NCI-H510A treated with DMSO at 0.1 percent for 48 hours (cell line): ENCODE measurements at regions not wholly inside any gene's neighbourhood (a gene's known extent, or its start where the extent isn't known, plus 50 kb on each side); places are given as distances from the start of the nearest gene placed in this dataset.

Experiments
- DNase-seq: peaks from one replicate; lab custom pipeline; 2025; lab: John Stamatoyannopoulos, UW

DNA sequence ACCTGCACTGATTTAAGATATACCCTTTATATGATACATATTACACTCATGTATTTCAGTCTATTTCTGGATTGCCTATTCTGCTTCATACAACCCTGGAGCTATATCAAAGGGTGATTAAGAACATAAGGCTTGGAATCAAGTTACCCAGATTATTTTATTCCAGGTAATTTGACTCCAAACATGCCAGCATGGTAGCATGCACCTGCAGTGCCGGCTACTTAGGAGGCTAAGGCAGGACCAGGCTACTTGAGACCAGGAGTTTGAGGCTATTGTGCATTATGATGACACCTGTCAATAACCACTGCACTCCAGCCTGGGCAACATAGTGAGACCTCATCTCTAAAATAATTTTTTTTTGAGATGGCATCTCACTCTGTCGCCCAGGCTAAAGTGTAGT, 50.4 kb upstream of the NEO1 start:
- peak; percentile 7 for DNase-seq

DNA sequence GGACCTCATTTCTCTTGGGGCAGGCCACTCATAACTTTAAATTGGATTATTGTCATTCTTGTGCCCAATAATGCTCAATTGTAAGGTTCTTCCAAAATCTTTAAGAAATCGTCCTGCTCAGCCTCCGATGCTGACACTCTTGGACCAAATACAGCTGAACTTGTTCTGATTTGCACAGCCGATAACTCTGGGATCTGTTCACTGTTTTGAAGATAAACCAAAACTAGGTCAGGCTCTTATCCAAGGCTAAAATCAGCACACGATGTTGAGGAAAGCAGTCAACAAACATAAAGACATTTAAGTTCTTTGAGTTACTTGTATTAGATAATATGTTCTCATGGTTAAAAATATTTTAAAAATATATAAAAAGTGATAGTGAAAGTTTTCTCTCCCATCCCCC, 52.0 kb upstream of the NEO1 start:
- DNase-seq = no peak

DNA sequence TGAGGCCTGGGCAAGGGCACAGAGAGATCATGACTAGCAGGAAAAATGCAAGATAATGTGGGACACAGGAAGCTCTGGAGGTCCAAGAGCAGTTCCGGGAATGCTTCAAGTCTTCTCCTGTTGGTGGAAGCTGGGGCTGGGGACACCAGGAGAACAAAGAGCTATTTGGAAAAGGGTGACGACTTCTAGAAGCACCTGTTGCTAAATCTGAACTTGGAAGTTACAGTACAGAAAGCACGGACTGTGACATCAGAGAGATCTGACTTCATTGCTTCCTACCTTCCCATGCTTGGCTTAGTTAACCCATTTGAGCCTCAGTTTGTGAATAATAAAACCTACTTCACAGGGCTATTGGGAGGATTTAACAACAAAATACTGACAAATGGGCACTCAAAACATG, 52.7 kb upstream of the NEO1 start:
- no peak for DNase-seq

DNA sequence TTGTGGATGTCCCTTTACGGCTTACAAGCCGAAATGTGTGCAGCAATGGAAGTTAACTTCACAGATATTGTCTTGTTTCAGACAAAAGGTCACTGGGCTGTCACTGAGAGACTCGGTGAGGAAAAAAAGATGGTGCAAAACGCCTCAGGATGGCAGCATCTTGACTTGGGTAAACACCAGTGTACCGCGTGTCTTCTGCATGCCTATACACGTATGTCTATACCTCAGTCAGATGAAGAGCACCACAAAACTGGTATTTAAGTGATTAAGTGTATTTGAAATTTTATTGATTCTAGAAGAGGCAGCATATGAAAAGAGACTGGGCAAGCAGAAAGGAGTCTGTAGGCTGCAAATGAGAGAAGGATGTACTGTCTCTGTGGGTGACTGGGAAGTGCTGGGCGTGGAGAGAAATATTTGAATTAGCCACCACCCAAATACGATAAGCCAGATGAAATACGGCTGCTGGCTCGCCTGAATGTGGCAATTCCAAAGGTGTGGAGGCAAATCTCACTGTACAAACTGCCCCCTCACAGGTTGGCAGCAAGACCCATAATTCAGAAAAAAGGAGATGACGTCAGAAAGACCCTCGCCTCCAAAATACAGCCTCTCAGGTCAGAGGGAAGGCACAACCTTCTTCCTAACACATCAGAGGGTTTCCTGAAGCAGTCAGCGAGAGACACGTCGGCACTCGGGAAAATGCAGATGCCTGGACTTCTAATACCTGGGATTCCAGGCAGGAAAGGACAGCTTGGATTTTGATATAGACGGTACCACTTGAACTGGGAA, 53.4 kb upstream of the NEO1 start:
- DNase-seq = no peak

DNA sequence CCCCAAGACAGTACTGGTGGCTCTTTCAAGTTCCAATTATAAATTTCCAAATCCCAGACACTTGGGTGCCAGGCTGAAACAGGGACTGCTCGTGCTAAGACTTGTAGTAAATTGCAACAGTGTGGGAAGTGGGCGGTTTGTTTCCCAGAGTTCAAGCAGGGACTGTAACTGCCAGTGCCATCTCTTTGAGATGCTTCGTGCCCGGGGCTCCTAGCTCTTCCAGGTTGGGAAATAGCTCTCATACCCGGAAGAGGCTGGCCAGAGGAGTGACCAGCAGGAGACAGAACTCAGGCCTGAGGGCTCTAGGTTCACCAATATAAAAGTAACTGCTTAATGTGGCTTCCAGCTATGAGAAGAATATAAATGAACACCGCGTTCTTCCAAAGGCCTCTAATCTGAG, 54.0 kb upstream of the NEO1 start:
- no peak for DNase-seq

DNA sequence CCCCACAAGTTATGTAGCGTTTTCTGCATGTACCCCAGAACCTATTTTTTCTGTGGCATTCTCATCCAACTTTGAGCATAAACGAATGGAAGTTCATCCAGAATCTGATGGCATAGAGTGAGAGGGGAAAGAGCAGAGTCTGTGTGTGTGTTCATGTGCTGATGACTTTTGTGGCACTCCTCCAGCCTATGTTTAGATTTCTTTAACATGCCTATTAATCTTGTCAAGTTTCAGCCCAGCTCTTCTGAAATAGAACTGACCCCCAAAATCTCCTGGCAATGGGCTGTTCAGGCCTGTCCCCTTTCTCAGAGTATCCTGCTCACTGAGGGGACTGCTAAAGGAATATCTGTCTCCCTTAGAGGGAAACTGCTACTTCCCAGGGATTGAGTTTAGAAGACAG, 56.4 kb upstream of the NEO1 start:
- DNase-seq = no peak

DNA sequence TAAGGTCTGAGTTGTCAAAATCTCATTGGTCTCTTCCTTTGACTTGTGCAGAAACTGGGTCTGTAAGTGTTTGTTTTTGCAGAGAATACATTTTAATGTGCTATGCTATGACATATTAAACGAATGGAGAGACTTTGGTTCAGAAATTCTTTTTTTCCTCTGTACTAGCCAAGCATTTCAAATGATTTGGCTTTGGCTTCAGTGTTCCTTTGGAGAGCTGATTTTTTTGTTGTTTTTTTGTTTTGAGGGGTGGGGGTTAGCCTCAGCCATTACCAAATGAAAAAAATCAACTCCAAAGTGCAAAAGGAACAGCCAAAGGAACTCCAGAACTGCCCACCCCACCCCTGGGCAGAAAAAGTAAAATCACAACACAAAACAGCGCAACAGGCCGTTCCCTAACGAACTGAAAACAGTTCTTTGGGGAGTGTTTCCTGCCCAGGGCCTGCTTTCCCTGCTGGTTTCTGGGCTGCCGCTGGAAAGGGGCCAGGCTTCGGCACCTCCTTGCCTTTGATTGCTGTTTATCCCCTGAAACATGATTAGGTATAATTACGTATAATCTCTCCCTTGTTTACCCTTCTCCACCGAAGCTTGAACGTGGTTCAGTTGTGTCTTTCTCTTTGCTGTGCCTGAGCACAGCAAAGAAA, 57.6 kb upstream of the NEO1 start:
- DNase-seq = peak; percentile 0

DNA sequence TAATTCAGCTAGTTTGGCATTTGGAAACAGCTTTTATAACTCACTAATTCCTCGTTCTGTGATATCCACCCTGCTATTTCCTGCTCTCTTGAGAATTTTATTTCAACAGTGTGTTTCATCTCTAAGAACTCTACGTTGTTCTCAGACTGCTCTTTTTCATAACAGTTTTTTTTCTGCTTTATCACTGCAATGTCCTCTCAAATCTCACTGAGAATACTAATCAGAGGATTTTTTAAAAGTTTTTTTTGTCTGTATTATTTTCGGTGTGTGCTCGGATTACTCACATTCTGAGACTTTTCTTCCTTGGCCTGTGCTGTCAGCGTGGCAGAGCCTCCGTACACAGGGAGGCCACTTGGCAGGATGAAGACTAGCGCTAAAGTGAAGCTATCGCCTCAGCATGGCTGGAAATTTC, 59.4 kb upstream of the NEO1 start:
- DNase-seq = no peak

DNA sequence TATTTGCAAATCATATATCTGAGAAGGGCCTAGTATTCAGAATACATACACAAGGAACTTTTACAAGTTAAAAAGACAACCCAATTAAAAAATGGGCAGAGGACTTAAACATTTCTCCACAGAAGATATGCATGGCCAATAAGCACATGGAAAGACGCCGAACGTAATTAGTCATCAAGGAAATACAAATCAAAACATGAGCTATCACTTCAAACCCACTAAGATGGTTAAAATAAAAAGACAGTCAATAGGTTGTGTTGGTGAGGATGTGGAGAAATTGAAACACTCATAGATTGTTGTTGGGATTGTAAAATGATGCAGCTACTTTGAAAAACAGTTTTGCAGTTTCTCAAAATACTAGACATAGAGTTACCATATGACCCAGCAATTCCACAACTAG, 61.2 kb upstream of the NEO1 start:
- no peak for DNase-seq

DNA sequence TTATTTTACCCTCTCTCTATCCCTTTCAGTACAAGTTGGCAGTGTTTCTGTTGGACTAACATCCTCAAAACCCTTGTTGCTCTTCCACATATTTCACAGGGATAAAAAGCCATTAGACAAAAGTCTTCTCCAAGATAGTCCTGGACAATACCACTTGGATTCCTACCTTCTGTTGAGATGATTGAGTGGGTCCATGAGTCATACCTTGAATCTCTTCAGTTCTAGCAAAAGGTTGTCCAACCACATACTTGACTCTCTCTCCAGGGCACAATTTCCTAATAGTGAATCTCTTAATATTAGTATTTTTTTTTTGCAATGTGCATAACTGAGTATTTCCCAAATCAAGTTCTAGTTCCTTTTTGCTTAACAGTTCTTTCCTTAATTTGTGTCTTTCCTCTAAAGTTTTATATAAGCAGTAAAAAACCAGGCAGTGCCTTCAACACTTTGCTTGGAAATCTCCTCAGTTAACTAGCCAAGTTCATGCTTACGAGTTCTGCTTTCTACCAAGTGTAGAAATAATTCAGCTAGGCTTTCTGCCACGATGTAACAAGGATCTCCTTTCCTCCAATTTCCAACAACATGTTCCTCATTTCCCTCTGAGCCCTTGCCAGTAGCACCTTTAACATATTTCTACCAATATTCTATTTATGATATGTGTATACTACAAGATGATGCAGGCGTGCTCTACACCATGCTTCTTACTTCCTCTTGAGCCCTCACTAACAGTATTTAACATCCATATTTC, 68.3 kb upstream of the NEO1 start:
- no peak for DNase-seq

DNA sequence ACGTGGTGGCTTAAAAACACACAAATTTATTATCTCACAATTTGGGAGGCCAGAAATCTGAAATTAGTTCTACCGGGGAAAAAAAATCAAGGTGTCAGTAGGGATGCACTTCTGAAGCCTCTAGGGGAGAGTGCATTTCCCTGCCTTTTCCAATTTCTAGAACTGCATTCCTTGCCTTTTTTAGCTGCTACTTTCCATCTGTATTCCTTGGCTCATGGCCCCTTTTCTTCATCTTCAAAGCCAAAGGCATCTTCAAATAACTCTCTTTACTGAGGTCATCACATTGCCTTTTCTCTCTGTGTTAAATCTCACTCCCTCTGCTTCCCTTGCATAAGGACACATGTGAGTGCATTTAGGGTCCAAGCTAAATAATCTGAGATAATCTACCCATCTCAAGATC, 69.5 kb upstream of the NEO1 start:
- no peak for DNase-seq

DNA sequence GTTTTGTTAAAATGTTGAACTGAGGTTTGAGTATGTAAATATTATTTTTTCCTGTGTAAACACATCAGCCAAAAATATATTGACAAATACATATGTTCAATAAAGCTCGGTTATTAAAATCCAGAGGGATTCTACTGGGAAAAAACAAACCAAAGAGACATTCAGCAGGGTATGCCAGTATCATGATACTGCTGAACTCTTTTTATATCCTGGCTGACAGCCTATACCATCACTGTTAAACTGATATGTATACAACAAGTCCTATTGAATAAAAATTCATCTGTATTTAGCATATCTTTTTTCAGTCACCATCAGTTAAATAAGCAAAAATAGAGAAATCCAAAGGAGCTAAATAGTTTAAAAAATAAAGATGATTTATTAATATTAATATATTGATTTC, 71.6 kb upstream of the NEO1 start:
- no peak for DNase-seq

DNA sequence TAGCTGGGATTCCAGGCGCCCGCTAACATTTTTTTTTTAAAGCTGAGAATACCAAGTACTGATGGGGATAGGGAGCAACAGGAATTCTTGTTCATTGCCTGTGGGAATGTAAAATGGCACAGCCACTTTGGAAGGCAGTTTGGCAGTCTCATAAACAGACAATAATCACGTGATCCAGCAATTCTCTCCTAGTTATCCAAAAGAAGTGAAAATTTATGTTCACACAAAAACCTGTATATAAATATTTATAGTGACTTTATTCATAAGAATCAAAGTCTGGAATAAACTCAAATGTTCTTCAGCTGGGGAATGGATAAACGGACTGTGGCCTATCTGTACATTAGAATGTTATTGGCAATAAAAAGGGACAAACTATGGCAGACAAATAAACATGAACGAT, 72.5 kb upstream of the NEO1 start:
- no peak for DNase-seq

DNA sequence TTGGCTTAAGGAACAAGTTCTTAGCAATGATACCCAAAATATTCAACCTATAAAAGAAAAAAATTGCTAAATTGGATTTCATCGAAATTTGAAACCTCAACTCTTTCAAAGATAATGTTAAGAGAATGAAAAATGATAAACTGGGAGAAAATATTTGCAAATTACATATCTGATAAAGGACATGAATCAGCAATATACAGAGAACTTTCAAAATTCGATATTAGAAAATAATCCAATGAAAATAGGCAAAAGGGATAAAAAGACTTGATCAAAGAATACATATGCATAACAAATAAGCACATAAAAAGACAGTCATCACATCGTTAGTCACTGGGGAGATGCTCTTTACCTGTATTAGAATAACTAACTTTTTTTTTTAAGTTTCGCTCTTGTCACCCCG, 73.0 kb upstream of the NEO1 start:
- DNase-seq = no peak

DNA sequence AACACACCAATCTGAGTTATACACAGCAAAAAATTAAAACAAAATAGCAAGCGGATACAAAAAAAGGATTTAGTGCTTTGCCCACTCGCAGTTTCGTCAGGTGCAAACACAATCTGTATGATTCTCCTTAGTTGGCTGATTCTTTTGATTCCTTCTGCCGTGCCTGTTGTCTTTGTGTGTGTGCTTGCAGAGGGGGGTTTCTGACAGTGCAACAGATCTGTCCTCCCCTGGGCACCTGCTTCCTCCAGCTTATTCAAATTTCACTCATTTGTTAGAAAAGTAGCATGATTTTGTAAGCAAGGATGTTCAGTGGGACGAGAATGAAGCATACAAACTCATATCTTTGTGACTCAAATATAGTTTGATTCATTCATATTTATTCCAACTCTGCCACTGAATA, 74.0 kb upstream of the NEO1 start:
- DNase-seq = no peak

DNA sequence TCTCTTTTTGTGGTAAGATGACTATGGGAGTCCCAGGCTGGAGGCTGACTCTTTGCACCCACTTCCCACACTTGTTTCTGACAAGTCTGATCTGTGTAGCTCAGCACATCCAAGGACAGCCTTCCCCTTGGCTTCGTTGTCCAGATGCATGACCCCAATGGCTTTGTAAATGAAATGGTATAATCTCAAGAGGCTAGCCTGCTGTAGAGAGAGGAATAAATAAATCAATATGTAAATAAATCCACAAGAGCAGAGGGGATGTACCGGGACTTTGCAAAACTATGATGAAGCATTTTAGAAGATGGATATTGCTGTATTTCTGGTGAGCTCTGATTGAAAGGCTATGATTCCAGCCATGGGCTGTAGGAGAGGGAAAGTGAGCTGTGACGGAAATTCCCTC, 79.9 kb upstream of the NEO1 start:
- DNase-seq = no peak

DNA sequence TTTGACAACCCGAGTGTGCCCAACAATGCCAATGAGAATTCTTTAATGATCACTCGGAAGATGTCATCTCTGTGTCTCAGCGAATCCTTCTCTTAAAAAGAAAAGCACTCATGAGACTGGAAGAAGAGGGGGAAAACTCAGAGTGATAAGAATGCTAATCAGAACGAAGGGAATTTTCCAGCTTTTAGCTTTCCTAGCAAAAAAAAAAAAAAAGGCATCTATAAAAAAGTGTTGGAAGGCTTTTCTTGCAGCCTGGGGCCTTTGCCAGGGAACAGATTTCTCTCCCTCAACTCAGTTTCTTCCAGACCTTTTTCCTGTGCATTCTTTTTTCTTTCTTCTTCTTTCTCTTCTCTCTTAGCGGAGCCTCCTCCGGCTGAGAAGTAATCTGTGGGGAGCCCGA, 80.5 kb upstream of the NEO1 start:
- no peak for DNase-seq

DNA sequence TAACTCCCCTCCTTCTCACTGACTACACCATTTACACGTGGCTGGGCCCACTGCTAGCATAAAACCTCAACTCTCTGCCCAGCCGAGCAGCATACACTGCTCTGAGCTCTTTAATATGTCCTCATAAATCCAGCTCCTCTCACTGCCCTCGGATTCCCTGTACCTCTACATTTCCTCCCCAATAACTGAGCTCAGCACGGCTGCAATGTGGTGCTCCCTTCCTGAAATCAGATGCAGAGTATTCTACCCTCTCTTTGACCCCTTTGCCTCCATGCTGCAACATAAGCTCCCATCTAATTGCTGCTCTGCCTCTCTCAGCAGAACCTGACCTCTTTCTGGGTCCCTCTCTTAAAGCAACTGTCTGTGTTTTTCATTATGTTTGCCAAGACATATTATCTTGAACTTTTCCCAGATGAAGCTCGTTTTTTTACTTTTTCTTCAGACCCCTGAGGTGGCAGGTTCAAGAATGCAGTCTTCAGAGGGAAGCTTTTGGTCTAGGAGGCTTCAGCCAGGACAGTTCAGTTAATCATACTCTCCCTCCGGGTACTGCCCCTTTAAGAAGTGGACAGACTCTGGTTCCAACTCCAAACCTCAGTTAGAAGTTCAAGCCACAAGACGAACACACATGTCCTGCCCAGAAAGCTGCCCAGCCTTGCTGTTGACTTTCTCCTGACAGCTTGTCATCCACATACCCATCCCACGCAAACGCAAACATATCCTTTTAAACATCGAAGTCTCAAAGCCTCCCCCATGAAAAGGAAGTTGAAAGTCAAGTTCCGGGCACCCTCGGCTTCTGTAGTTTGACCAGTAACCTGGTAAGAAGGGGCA, 81.1 kb upstream of the NEO1 start:
- no peak for DNase-seq

DNA sequence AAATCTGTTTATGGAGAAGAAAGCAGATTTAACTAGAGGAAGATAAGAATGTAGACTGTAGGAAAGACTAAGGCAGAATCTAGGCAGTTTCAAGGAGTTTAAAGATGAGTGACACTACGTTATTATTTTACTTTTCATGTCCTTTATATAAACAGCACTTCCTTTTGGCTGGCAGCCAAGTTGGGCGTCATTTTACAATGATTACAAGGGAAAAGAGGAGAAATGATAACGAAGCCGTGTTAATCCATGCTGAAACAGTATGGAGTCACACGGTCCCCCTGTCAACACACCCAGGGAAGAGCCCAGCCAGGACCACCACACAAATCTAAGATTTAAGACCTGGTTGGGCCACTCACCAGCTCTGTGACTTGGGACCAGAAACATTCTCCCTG, 83.7 kb upstream of the NEO1 start:
- DNase-seq = no peak

DNA sequence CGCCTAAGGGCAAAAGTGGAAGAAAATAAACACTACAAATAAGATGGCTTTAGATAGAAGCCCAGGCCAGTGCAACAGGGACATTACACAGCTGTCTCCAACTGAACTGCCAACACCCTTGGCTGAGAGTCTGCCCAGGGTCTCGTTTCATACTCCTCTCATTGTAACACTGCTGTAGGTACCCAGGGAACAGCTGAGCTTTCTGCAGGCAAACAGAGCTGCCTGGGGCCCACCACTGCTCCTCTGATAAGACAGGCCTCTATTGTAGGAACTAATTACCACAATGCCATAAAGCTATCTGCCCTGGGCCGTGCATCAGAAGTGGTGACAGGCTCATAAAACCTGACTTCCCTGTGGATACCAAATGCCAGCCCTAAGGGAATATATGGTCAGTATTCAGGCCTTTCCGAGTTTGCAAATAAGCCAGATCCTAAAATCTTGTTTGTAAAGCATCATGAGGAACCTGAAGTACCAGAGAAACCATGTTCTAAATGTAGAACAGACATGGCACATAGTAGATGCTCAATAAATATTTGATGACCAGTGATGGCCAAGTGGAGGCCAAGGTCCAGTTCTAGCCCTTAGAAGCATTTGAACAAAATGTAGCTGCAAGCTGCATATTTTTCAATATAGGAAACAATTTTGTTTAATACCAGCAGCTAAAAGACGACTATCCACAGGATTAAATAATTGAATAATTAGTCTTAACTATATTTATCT, 84.3 kb upstream of the NEO1 start:
- DNase-seq = no peak

DNA sequence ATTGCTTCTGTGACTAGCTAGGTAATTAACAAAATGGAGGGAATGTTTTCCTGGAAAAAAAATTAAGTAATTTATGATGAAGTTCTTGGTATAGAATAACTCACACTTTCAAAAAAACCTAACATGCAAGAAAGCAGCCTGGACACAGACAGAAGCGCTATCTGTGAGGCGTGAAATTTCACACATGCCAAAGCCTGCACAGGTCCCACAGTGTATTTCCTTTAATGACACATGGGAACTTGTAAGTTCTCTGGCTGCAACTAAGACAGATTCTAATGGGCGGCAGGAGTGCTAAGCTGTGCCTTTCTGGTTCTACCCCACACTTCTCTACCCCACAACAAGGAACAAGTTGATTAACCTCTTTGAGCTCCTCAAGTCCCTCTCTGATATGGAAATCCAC, 84.9 kb upstream of the NEO1 start:
- DNase-seq = no peak

DNA sequence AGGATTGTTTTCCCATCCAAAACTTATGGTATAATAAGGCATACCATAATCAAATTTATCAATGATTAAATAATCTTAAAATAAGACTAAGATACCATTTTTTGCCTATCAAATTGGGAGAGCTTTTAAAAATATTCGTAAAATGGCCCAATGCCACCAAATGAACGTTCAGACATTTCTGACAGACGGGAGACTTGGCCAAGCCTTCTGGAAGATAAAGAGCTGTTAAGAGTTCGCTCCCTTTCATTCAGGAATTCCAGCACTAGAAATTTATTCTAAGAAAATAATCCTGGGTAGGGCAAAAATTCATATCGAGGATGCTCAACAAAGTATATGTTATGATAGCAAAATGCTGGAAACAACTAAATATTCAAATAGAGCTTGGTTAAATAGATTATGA, 85.6 kb upstream of the NEO1 start:
- no peak for DNase-seq
